Epidermal melanocyte (primary cell): ENCODE measurements at regions not wholly inside any gene's neighbourhood (a gene's known extent, or its start where the extent isn't known, plus 50 kb on each side); places are given as distances from the start of the nearest gene placed in this dataset.
"Not testable (repeated sequence)": the region's sequence is repeated elsewhere in the genome, so short reads cannot be mapped to it uniquely, and the experiment has no call there.

Source experiments
- DNase-seq: peaks from one replicate; pipeline ENCODE4 v3.0.0; 2011; ENCODE audit warnings: low spot score; ENCODE audit not compliant: insufficient read length

GRCh38 chr14:37890095-37890494 is 294.7 kb downstream of the TTC6 start:
- no peak for DNase-seq

GRCh38 chr14:37891500-37891899 is 296.1 kb downstream of the TTC6 start:
- not testable (repeated sequence) for DNase-seq

GRCh38 chr14:37894463-37894862 is 299.0 kb downstream of the TTC6 start:
- DNase-seq, result no peak

GRCh38 chr14:37899365-37899764 is 303.9 kb downstream of the TTC6 start:
- no peak for DNase-seq

GRCh38 chr14:37900561-37900960 is 305.1 kb downstream of the TTC6 start:
- no peak for DNase-seq

GRCh38 chr14:37901978-37902377 is 305.7 kb upstream of the SSTR1 start:
- DNase-seq, result peak; percentile 39

GRCh38 chr14:37903343-37904191 is 304.1 kb upstream of the SSTR1 start:
- no peak for DNase-seq

- no peak for DNase-seq
Measured at GRCh38 chr14:37924622-37925021, 283.1 kb upstream of the SSTR1 start.

GRCh38 chr14:37932008-37932407 is 275.7 kb upstream of the SSTR1 start:
- DNase-seq, result no peak

GRCh38 chr14:37932481-37932880 is 275.2 kb upstream of the SSTR1 start:
- no peak for DNase-seq

- DNase-seq, result no peak
Measured at GRCh38 chr14:37936971-37937370, 270.7 kb upstream of the SSTR1 start.

- no peak for DNase-seq
Measured at GRCh38 chr14:37939442-37940028, 268.2 kb upstream of the SSTR1 start.

- no peak for DNase-seq
Measured at GRCh38 chr14:37945959-37946358, 261.7 kb upstream of the SSTR1 start.

- no peak for DNase-seq
Measured at GRCh38 chr14:37946819-37947218, 260.9 kb upstream of the SSTR1 start.

- no peak for DNase-seq
Measured at GRCh38 chr14:37948266-37948665, 259.4 kb upstream of the SSTR1 start.

- DNase-seq, result no peak
Measured at GRCh38 chr14:37968664-37969240, 239.0 kb upstream of the SSTR1 start.

GRCh38 chr14:37969511-37969979 is 238.2 kb upstream of the SSTR1 start:
- DNase-seq, result no peak

GRCh38 chr14:37970696-37971095 is 237.0 kb upstream of the SSTR1 start:
- no peak for DNase-seq

- no peak for DNase-seq
Measured at GRCh38 chr14:37972941-37973887, 234.5 kb upstream of the SSTR1 start.

GRCh38 chr14:37974421-37974820 is 233.3 kb upstream of the SSTR1 start:
- DNase-seq, result no peak

GRCh38 chr14:37977481-37977880 is 230.2 kb upstream of the SSTR1 start:
- DNase-seq, result no peak
